Thymus (tissue), 11 donors: ENCODE measurements at regions not wholly inside any gene's neighbourhood (a gene's known extent, or its start where the extent isn't known, plus 50 kb on each side); places are given as distances from the start of the nearest gene placed in this dataset.

ENCODE experiments used
- DNase-seq, 9 donors: peaks; one replicate each; pipeline ENCODE4 v3.0.0-alpha.2; 2013; ENCODE audit warnings: low spot score in 9 of 9, low read depth in 6 of 9, missing footprints in 1 of 9
- H3K27ac ChIP-seq, 2 donors: one replicate each; pipeline ENCODE4 v1.5.1; 2013; ENCODE audit warnings: control low read depth in 1 of 2, low read depth in 1 of 2, low read length in 1 of 2, mild to moderate bottlenecking in 1 of 2, moderate library complexity in 1 of 2
- H3K27me3 ChIP-seq, 2 donors: one replicate each; pipeline ENCODE4 v1.5.1; 2013; ENCODE audit warnings: low read length in 1 of 2; ENCODE audit not compliant: control insufficient read depth in 2 of 2, insufficient read depth in 1 of 2
- H3K36me3 ChIP-seq, 2 donors: one replicate each; pipeline ENCODE4 v1.5.1; 2013; ENCODE audit warnings: low read length in 1 of 2, mild to moderate bottlenecking in 1 of 2, moderate library complexity in 1 of 2; ENCODE audit not compliant: control insufficient read depth in 2 of 2, insufficient read depth in 2 of 2
- H3K4me1 ChIP-seq, 2 donors: one replicate each; pipeline ENCODE4 v1.5.1; 2013; ENCODE audit warnings: low read length in 2 of 2; ENCODE audit not compliant: control insufficient read depth in 2 of 2, insufficient read depth in 2 of 2
- H3K4me3 ChIP-seq, 2 donors: one replicate each; pipeline ENCODE4 v1.5.1; 2013; ENCODE audit warnings: low read length in 2 of 2, control low read depth in 1 of 2, mild to moderate bottlenecking in 1 of 2
- H3K9me3 ChIP-seq, 2 donors: one replicate each; pipeline ENCODE4 v1.5.1; 2013; ENCODE audit warnings: low read length in 1 of 2, mild to moderate bottlenecking in 1 of 2; ENCODE audit not compliant: control insufficient read depth in 2 of 2, insufficient read depth in 1 of 2
- WGBS: extraction: QIAGEN DNeasy Blood & Tissue Kit; methylation state at CpG from one replicate; pipeline ENCODE4 v1.1.7; 2013; 5-methylcytosine and 5-hydroxymethylcytosine counted together
- donor health status: healthy.

GRCh38 chr1:11373029-11373894 lies 100.3 kb downstream of the UBIAD1 start:
- WGBS = 96% methylated on average over 10 of the region's 10 CpGs
- Histone ChIP-seq H3K9me3 (no peaks in the 10 kb centered on the region), H3K4me1 (no peaks in the 10 kb centered on the region), H3K4me3 (no peak overlapping the region), H3K36me3 (no peaks in the 10 kb centered on the region), H3K27me3 (no peaks in the 10 kb centered on the region), H3K27ac (no peak overlapping the region)
- no peak for DNase-seq

GRCh38 chr1:11373895-11374747 lies 101.1 kb downstream of the UBIAD1 start:
- H3K27me3 ChIP-seq = no peaks in the 10 kb centered on the region
- DNase-seq = no peak
- no peaks in the 10 kb centered on the region for H3K9me3 ChIP-seq
- no peak overlapping the region for H3K4me3 ChIP-seq
- WGBS = 65% methylated on average over 5 of the region's 5 CpGs
- no peak overlapping the region for H3K27ac ChIP-seq
- H3K36me3 ChIP-seq = no peaks in the 10 kb centered on the region
- H3K4me1 ChIP-seq = no peaks in the 10 kb centered on the region

GRCh38 chr1:11374748-11375110 lies 101.7 kb downstream of the UBIAD1 start:
- WGBS = 95% methylated on average over 5 of the region's 5 CpGs
- DNase-seq = no peak
- H3K27me3 ChIP-seq = no peaks in the 10 kb centered on the region
- H3K36me3 ChIP-seq = no peaks in the 10 kb centered on the region
- H3K4me1 ChIP-seq = no peaks in the 10 kb centered on the region
- no peak overlapping the region for H3K4me3 ChIP-seq
- no peak overlapping the region for H3K27ac ChIP-seq
- no peaks in the 10 kb centered on the region for H3K9me3 ChIP-seq

GRCh38 chr1:11377001-11377583 lies 101.9 kb upstream of the DISP3 start:
- no peaks in the 10 kb centered on the region for H3K27me3 ChIP-seq
- H3K27ac ChIP-seq = no peak overlapping the region
- 95% methylated on average over 9 of the region's 9 CpGs for WGBS
- H3K4me3 ChIP-seq = no peak overlapping the region
- H3K4me1 ChIP-seq = no peaks in the 10 kb centered on the region
- H3K36me3 ChIP-seq = no peaks in the 10 kb centered on the region
- H3K9me3 ChIP-seq = peaks cover 0 to 5% of the 10 kb centered on the region in 2 donors
- no peak for DNase-seq

GRCh38 chr1:11377954-11378353 lies 101.0 kb upstream of the DISP3 start:
- 95% methylated on average over 4 of the region's 4 CpGs for WGBS
- H3K4me3 ChIP-seq = no peak overlapping the region
- DNase-seq = no peak
- H3K27ac ChIP-seq = no peak overlapping the region
- no peaks in the 10 kb centered on the region for H3K36me3 ChIP-seq
- H3K27me3 ChIP-seq = no peaks in the 10 kb centered on the region
- no peaks in the 10 kb centered on the region for H3K4me1 ChIP-seq
- H3K9me3 ChIP-seq = peaks cover 0 to 5% of the 10 kb centered on the region in 2 donors

- Histone ChIP-seq H3K9me3 (peaks cover 0 to 5% of the 10 kb centered on the region in 2 donors), H3K36me3 (no peaks in the 10 kb centered on the region), H3K27ac (no peak overlapping the region), H3K27me3 (no peaks in the 10 kb centered on the region), H3K4me1 (peaks cover 7 to 16% of the 10 kb centered on the region in 2 donors), H3K4me3 (no peak overlapping the region)
- DNase-seq = no peak
- WGBS = 78% methylated on average over 8 of the region's 8 CpGs
Observed at GRCh38 chr1:11379851-11380250, 99.1 kb upstream of the DISP3 start.

GRCh38 chr1:11380500-11380899 lies 98.5 kb upstream of the DISP3 start:
- no peaks in the 10 kb centered on the region for H3K27me3 ChIP-seq
- DNase-seq = no peak
- peaks cover 0 to 5% of the 10 kb centered on the region in 2 donors for H3K9me3 ChIP-seq
- no peaks in the 10 kb centered on the region for H3K36me3 ChIP-seq
- no peak overlapping the region for H3K4me3 ChIP-seq
- H3K27ac ChIP-seq = no peak overlapping the region
- 76% methylated on average over 5 of the region's 5 CpGs for WGBS
- peaks cover 7 to 19% of the 10 kb centered on the region in 2 donors for H3K4me1 ChIP-seq

GRCh38 chr1:11383553-11384169 lies 95.3 kb upstream of the DISP3 start:
- peaks cover 7 to 19% of the 10 kb centered on the region in 2 donors for H3K4me1 ChIP-seq
- DNase-seq = peak in 1 of 9 donors; percentile 26
- 30% methylated on average over 10 of the region's 10 CpGs for WGBS
- H3K9me3 ChIP-seq = peaks cover 0 to 5% of the 10 kb centered on the region in 2 donors
- H3K27ac ChIP-seq = no peak overlapping the region
- H3K36me3 ChIP-seq = no peaks in the 10 kb centered on the region
- no peaks in the 10 kb centered on the region for H3K27me3 ChIP-seq
- no peak overlapping the region for H3K4me3 ChIP-seq
